Smooth muscle cell (in vitro differentiated cells): ENCODE measurements at regions not wholly inside any gene's neighbourhood (a gene's known extent, or its start where the extent isn't known, plus 50 kb on each side); places are given as distances from the start of the nearest gene placed in this dataset.

ENCODE experiments used
- DNase-seq: peaks from one replicate; lab custom pipeline; 2025; ENCODE audit not compliant: unreplicated experiment; lab: John Stamatoyannopoulos, UW
- H2AFZ ChIP-seq: fragments of 200-600 bp; sonication (generic); 2 replicates; pipeline ENCODE4 v1.6.0; 2016; ENCODE audit warnings: antibody characterized with exemption, low read depth, mild to moderate bottlenecking
- H3F3A ChIP-seq: fragments of 200-600 bp; sonication (generic); 2 replicates; pipeline ENCODE4 v1.6.0; 2017; ENCODE audit warnings: antibody characterized with exemption, low read depth
- H3K27ac ChIP-seq: fragments of 200-600 bp; sonication (generic); 2 replicates; pipeline ENCODE4 v1.5.1; 2016; ENCODE audit warnings: low read depth, mild to moderate bottlenecking
- H3K27me3 ChIP-seq: fragments of 200-600 bp; sonication (generic); 2 replicates; pipeline ENCODE4 v1.6.1; 2016; ENCODE audit warnings: low read depth, mild to moderate bottlenecking
- H3K36me3 ChIP-seq: fragments of 200-600 bp; sonication (generic); 2 replicates; pipeline ENCODE4 v1.5.1; 2016; ENCODE audit warnings: low read depth
- H3K4me1 ChIP-seq: fragments of 200-600 bp; sonication (generic); 2 replicates; pipeline ENCODE4 v1.5.1; 2016; ENCODE audit warnings: low read depth
- H3K4me2 ChIP-seq: fragments of 200-600 bp; sonication (generic); 2 replicates; pipeline ENCODE4 v1.6.0; 2016; ENCODE audit warnings: mild to moderate bottlenecking
- H3K4me3 ChIP-seq: fragments of 200-600 bp; sonication (generic); 2 replicates; pipeline ENCODE4 v1.5.1; 2016; ENCODE audit warnings: mild to moderate bottlenecking
- H3K79me2 ChIP-seq: fragments of 200-600 bp; sonication (generic); 2 replicates; pipeline ENCODE4 v1.6.0; 2016; ENCODE audit warnings: low read depth, mild to moderate bottlenecking
- H3K9ac ChIP-seq: fragments of 200-600 bp; sonication (generic); 2 replicates; pipeline ENCODE4 v1.6.0; 2016; ENCODE audit warnings: low read depth
- H3K9me3 ChIP-seq: fragments of 200-600 bp; sonication (generic); replicated peaks from 2 replicates; pipeline ENCODE4 v1.5.1; 2016; ENCODE audit warnings: low read depth
- H4K20me1 ChIP-seq: fragments of 200-600 bp; sonication (generic); 2 replicates; pipeline ENCODE4 v1.6.0; 2016; ENCODE audit warnings: low read depth
- WGBS: methylation state at CpG from one replicate; pipeline ENCODE4 v1.1.7; 2016; ENCODE audit warnings: low lambda C conversion rate; 5-methylcytosine and 5-hydroxymethylcytosine counted together
- TF ChIP-seq, protein P1 (sequence below): fragments of 200-600 bp; sonication (generic); IDR thresholded peaks from 2 replicates; pipeline ENCODE4 v1.5.1; 2017; ENCODE audit warnings: borderline replicate concordance, mild to moderate bottlenecking, antibody characterized with exemption; ENCODE audit not compliant: insufficient read depth, poor library complexity, severe bottlenecking

DNA sequence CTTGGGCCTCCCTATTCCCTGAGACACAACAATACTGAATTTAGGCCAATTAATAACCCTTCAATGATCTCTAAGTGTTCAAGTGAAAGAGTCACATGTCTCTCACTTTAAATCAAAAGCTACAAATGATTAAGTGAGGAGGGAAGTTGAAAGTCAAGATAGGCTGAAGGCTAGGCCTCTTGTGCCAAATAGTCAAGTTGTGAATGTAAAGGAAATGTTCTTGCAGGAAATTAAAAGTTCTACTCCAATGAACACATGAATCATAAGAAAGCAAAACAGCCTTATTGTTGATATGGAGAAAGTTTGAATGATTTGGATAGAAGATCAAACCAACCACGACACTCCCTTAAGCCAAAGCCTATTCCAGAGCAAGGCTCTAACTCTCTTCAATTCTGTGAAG lies 286.9 kb downstream of the MEIS1 start:
- Histone ChIP-seq H3K27ac (no peak overlapping the region), H3K9ac (no peak overlapping the region), H3F3A (no peaks in the 10 kb centered on the region), H3K9me3 (no peaks in the 10 kb centered on the region), H2AFZ (no peak overlapping the region), H3K36me3 (no peaks in the 10 kb centered on the region), H4K20me1 (no peaks in the 10 kb centered on the region), H3K4me1 (peaks cover 15% of the 10 kb centered on the region), H3K79me2 (no peaks in the 10 kb centered on the region), H3K27me3 (no peaks in the 10 kb centered on the region), H3K4me3 (no peak overlapping the region), H3K4me2 (no peak overlapping the region)
- TF ChIP-seq, protein P1, sequence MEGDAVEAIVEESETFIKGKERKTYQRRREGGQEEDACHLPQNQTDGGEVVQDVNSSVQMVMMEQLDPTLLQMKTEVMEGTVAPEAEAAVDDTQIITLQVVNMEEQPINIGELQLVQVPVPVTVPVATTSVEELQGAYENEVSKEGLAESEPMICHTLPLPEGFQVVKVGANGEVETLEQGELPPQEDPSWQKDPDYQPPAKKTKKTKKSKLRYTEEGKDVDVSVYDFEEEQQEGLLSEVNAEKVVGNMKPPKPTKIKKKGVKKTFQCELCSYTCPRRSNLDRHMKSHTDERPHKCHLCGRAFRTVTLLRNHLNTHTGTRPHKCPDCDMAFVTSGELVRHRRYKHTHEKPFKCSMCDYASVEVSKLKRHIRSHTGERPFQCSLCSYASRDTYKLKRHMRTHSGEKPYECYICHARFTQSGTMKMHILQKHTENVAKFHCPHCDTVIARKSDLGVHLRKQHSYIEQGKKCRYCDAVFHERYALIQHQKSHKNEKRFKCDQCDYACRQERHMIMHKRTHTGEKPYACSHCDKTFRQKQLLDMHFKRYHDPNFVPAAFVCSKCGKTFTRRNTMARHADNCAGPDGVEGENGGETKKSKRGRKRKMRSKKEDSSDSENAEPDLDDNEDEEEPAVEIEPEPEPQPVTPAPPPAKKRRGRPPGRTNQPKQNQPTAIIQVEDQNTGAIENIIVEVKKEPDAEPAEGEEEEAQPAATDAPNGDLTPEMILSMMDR = no peak
- 93% methylated on average over 1 of the region's 1 CpG for WGBS
- DNase-seq = no peak

DNA sequence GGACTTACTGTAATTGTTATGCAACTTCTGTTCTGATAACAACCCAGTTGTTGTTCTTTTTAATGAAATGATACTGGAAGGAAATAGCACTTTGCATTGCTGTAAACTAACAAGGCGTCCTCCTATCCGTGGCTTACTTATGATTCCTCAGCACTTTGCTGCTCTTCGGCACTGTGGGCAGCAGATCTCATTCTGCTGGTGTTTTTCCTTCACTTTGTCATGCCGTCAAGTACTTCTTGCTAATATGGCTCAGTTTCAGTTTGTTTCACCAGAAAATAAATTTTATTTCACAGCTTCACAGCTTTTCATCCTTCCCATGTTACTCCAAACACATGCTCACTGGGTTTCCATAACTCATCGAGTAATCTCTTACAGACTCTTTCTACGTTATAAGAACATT lies 289.3 kb downstream of the MEIS1 start:
- H3K79me2 ChIP-seq = no peaks in the 10 kb centered on the region
- no peak overlapping the region for H3K9ac ChIP-seq
- H3K4me2 ChIP-seq = no peak overlapping the region
- TF ChIP-seq, protein P1 = no peak
- no peaks in the 10 kb centered on the region for H4K20me1 ChIP-seq
- H3F3A ChIP-seq = no peaks in the 10 kb centered on the region
- H3K27ac ChIP-seq = no peak overlapping the region
- H2AFZ ChIP-seq = no peak overlapping the region
- no peaks in the 10 kb centered on the region for H3K27me3 ChIP-seq
- no peaks in the 10 kb centered on the region for H3K9me3 ChIP-seq
- H3K4me1 ChIP-seq = no peaks in the 10 kb centered on the region
- no peak overlapping the region for H3K4me3 ChIP-seq
- WGBS = 86% methylated on average over 6 of the region's 6 CpGs
- no peaks in the 10 kb centered on the region for H3K36me3 ChIP-seq
- DNase-seq = no peak

GRCh38 chr2:66729416-66730330 lies 294.7 kb downstream of the MEIS1 start:
- Histone ChIP-seq H3K4me3 (no peak overlapping the region), H3K4me2 (no peak overlapping the region), H2AFZ (no peak overlapping the region), H3K79me2 (no peaks in the 10 kb centered on the region), H3K9me3 (no peaks in the 10 kb centered on the region), H4K20me1 (no peaks in the 10 kb centered on the region), H3K9ac (no peak overlapping the region), H3K27me3 (no peaks in the 10 kb centered on the region), H3F3A (no peaks in the 10 kb centered on the region), H3K27ac (no peak overlapping the region), H3K4me1 (no peaks in the 10 kb centered on the region), H3K36me3 (no peaks in the 10 kb centered on the region)
- TF ChIP-seq, protein P1 = no peak
- no peak for DNase-seq
- WGBS = 91% methylated on average over 6 of the region's 6 CpGs

- H3K9ac ChIP-seq = no peak overlapping the region
- no peak overlapping the region for H2AFZ ChIP-seq
- H3K27me3 ChIP-seq = no peaks in the 10 kb centered on the region
- no peaks in the 10 kb centered on the region for H4K20me1 ChIP-seq
- no peak overlapping the region for H3K4me2 ChIP-seq
- H3K4me3 ChIP-seq = no peak overlapping the region
- no peaks in the 10 kb centered on the region for H3F3A ChIP-seq
- no peaks in the 10 kb centered on the region for H3K9me3 ChIP-seq
- H3K79me2 ChIP-seq = no peaks in the 10 kb centered on the region
- no peaks in the 10 kb centered on the region for H3K36me3 ChIP-seq
- TF ChIP-seq, protein P1 = no peak
- H3K27ac ChIP-seq = no peak overlapping the region
- WGBS = 95% methylated on average over 6 of the region's 6 CpGs
- no peak for DNase-seq
- H3K4me1 ChIP-seq = no peaks in the 10 kb centered on the region
Observed at GRCh38 chr2:66730441-66730840, 295.5 kb downstream of the MEIS1 start.
